ENCODE measurements at regions not wholly inside any gene's neighbourhood (a gene's known extent, or its start where the extent isn't known, plus 50 kb on each side); places are given as distances from the start of the nearest gene placed in this dataset.

DNA sequence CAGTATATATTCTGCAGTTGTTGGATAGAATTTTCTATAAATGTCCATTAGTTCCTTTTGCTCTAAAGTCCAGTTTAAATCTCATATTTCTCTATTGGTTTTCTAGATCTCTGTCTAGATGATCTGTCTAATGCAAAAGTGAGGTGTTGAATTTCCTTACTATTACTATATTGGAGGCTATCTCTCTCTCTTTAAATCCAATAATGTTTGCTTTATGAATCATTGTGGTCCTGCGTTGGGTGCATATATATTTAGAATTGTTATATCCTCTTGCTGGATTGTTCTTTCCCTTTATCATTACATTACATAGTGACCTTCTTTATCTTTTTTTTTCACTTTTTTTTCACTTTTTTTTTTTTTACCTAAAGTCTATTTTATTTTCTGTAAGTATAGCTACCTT, 208.5 kb upstream of the ASCC3 start:
- TF ChIP-seq EZH2 (IDR thresholded peaks at IDR 0.05), result no peak
- TF ChIP-seq TCF7L2 (IDR thresholded peaks at IDR 0.05; ENCODE audit: borderline replicate concordance, extremely low read depth, insufficient read depth, insufficient read length), result no peak
- TF ChIP-seq, protein P1, sequence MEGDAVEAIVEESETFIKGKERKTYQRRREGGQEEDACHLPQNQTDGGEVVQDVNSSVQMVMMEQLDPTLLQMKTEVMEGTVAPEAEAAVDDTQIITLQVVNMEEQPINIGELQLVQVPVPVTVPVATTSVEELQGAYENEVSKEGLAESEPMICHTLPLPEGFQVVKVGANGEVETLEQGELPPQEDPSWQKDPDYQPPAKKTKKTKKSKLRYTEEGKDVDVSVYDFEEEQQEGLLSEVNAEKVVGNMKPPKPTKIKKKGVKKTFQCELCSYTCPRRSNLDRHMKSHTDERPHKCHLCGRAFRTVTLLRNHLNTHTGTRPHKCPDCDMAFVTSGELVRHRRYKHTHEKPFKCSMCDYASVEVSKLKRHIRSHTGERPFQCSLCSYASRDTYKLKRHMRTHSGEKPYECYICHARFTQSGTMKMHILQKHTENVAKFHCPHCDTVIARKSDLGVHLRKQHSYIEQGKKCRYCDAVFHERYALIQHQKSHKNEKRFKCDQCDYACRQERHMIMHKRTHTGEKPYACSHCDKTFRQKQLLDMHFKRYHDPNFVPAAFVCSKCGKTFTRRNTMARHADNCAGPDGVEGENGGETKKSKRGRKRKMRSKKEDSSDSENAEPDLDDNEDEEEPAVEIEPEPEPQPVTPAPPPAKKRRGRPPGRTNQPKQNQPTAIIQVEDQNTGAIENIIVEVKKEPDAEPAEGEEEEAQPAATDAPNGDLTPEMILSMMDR (IDR thresholded peaks at IDR 0.05 in 2 of 3, conservative IDR thresholded peaks at IDR 0.05 in 1 of 3; ENCODE audit: borderline replicate concordance in 1 of 3, insufficient read depth in 1 of 3, low read depth in 2 of 3, low read length in 2 of 3), result no peak
- Histone ChIP-seq H3K9ac (ENCODE audit: low read length) (no peak overlapping the region), H3K4me2 (ENCODE audit: low read length) (no peak overlapping the region), H2AFZ (ENCODE audit: low read depth, low read length, poor library complexity, severe bottlenecking) (no peak overlapping the region), H4K20me1 (ENCODE audit: insufficient read depth) (no peaks in the 10 kb centered on the region), H3K4me3 (replicated peaks in 1 of 2; ENCODE audit: low read depth in 1 of 2, low read length in 2 of 2) (no peak overlapping the region), H3K27me3 (ENCODE audit: insufficient read depth, low read length) (no peaks in the 10 kb centered on the region), H3K4me1 (ENCODE audit: control insufficient read depth in 1 of 2, insufficient read depth in 2 of 2, low read length in 2 of 2) (no peaks in the 10 kb centered on the region), H3K9me3 (ENCODE audit: control insufficient read depth in 1 of 2, insufficient read depth in 1 of 2, low read depth in 1 of 2, low read length in 2 of 2) (no peaks in the 10 kb centered on the region), H3K36me3 (ENCODE audit: control insufficient read depth in 1 of 2, insufficient read depth in 2 of 2, low read length in 2 of 2) (no peaks in the 10 kb centered on the region), H3K9me2 (ENCODE audit: insufficient read depth) (no peaks in the 10 kb centered on the region; the same call in 1 of the 2 replicates), H3K79me2 (ENCODE audit: insufficient read depth, low read length) (no peaks in the 10 kb centered on the region), H3K27ac (ENCODE audit: low read depth, low read length) (no peak overlapping the region)
- DNase-seq (ENCODE audit: low read depth, low spot score) (no peak), ATAC-seq (no peak)
- ChIA-PET RAD21 (ENCODE audit: low non-redundant PET in 1 of 2, low total read pairs in 2 of 2, uncharacterized antibody in 2 of 2, unreplicated experiment in 2 of 2) (no interaction called here), POLR2A (no interaction called here), CTCF (no interaction called here)
- intact Hi-C loops (cut with micrococcal nuclease), result no loop called here
- BruUV-seq (replicated peaks), result no TSS peak

DNA sequence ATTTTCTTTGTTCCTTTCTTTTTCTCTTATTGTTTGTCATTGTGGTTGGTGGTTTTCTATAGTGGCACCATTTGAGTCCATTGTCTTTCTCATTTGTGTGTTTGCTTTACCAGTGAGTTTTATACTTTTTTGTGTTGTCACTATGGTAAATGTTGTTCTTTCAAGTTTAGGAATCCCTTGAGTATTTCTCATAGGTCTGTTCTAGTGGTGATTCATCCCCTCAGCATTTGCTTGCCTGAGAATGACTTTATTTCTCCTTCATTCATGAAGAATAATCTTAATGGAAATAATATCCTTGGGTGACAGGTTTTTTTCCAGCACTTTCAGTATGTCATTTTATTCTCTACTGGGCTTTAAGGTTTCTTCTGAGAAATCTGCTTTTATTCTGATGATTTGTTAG, 209.2 kb upstream of the ASCC3 start:
- no peak overlapping the region for H3K4me2 ChIP-seq (ENCODE audit: low read length)
- ChIA-PET RAD21 (ENCODE audit: low non-redundant PET in 1 of 2, low total read pairs in 2 of 2, uncharacterized antibody in 2 of 2, unreplicated experiment in 2 of 2) (no interaction called here), POLR2A (no interaction called here), CTCF (no interaction called here)
- H3K9ac ChIP-seq (ENCODE audit: low read length), result no peak overlapping the region
- DNase-seq (ENCODE audit: low read depth, low spot score), result no peak
- no peaks in the 10 kb centered on the region for H4K20me1 ChIP-seq (ENCODE audit: insufficient read depth)
- H3K9me3 ChIP-seq (ENCODE audit: control insufficient read depth in 1 of 2, insufficient read depth in 1 of 2, low read depth in 1 of 2, low read length in 2 of 2), result no peaks in the 10 kb centered on the region
- intact Hi-C loops (cut with micrococcal nuclease), result no loop called here
- no peaks in the 10 kb centered on the region for H3K27me3 ChIP-seq (ENCODE audit: insufficient read depth, low read length)
- BruUV-seq (replicated peaks), result no TSS peak
- no peak overlapping the region for H3K4me3 ChIP-seq (replicated peaks in 1 of 2; ENCODE audit: low read depth in 1 of 2, low read length in 2 of 2)
- H3K27ac ChIP-seq (ENCODE audit: low read depth, low read length), result no peak overlapping the region
- H3K4me1 ChIP-seq (ENCODE audit: control insufficient read depth in 1 of 2, insufficient read depth in 2 of 2, low read length in 2 of 2), result no peaks in the 10 kb centered on the region
- H3K9me2 ChIP-seq (ENCODE audit: insufficient read depth), result no peaks in the 10 kb centered on the region; the same call in 1 of the 2 replicates
- H3K36me3 ChIP-seq (ENCODE audit: control insufficient read depth in 1 of 2, insufficient read depth in 2 of 2, low read length in 2 of 2), result no peaks in the 10 kb centered on the region
- no peaks in the 10 kb centered on the region for H3K79me2 ChIP-seq (ENCODE audit: insufficient read depth, low read length)
- H2AFZ ChIP-seq (ENCODE audit: low read depth, low read length, poor library complexity, severe bottlenecking), result no peak overlapping the region
- no peak for ATAC-seq
- TF ChIP-seq EGR1 (IDR thresholded peaks at IDR 0.05; ENCODE audit: low read depth) (no peak), EZH2phosphoT487 (IDR thresholded peaks at IDR 0.05; ENCODE audit: borderline replicate concordance) (no peak), ZNF274 (IDR thresholded peaks at IDR 0.05; ENCODE audit: low read depth, low read length) (no peak), ZFX (IDR thresholded peaks at IDR 0.05) (no peak), POLR2AphosphoS5 (IDR thresholded peaks at IDR 0.05; ENCODE audit: low read depth, low read length) (no peak), ELF1 (IDR thresholded peaks at IDR 0.05; ENCODE audit: borderline replicate concordance, low read depth) (no peak), SP1 (IDR thresholded peaks at IDR 0.05; ENCODE audit: low read depth) (no peak), SRF (IDR thresholded peaks at IDR 0.05; ENCODE audit: low read depth) (no peak), EZH2 (IDR thresholded peaks at IDR 0.05) (no peak)
- TF ChIP-seq, protein P2, sequence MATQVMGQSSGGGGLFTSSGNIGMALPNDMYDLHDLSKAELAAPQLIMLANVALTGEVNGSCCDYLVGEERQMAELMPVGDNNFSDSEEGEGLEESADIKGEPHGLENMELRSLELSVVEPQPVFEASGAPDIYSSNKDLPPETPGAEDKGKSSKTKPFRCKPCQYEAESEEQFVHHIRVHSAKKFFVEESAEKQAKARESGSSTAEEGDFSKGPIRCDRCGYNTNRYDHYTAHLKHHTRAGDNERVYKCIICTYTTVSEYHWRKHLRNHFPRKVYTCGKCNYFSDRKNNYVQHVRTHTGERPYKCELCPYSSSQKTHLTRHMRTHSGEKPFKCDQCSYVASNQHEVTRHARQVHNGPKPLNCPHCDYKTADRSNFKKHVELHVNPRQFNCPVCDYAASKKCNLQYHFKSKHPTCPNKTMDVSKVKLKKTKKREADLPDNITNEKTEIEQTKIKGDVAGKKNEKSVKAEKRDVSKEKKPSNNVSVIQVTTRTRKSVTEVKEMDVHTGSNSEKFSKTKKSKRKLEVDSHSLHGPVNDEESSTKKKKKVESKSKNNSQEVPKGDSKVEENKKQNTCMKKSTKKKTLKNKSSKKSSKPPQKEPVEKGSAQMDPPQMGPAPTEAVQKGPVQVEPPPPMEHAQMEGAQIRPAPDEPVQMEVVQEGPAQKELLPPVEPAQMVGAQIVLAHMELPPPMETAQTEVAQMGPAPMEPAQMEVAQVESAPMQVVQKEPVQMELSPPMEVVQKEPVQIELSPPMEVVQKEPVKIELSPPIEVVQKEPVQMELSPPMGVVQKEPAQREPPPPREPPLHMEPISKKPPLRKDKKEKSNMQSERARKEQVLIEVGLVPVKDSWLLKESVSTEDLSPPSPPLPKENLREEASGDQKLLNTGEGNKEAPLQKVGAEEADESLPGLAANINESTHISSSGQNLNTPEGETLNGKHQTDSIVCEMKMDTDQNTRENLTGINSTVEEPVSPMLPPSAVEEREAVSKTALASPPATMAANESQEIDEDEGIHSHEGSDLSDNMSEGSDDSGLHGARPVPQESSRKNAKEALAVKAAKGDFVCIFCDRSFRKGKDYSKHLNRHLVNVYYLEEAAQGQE (IDR thresholded peaks at IDR 0.05; ENCODE audit: low read depth), result no peak
- TF ChIP-seq, protein P1 (IDR thresholded peaks at IDR 0.05 in 2 of 3, conservative IDR thresholded peaks at IDR 0.05 in 1 of 3; ENCODE audit: borderline replicate concordance in 1 of 3, insufficient read depth in 1 of 3, low read depth in 2 of 3, low read length in 2 of 3), result no peak
- TF ChIP-seq, protein P3, sequence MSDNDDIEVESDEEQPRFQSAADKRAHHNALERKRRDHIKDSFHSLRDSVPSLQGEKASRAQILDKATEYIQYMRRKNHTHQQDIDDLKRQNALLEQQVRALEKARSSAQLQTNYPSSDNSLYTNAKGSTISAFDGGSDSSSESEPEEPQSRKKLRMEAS (IDR thresholded peaks at IDR 0.05), result no peak

Measured in HCT116 (cell line).